Colonic mucosa (tissue), 4 donors: ENCODE measurements at regions not wholly inside any gene's neighbourhood (a gene's known extent, or its start where the extent isn't known, plus 50 kb on each side); places are given as distances from the start of the nearest gene placed in this dataset.

Experiments
- DNase-seq: peaks from one replicate; pipeline ENCODE4 v3.0.0-alpha.2; 2020
- H3K27ac ChIP-seq: fragments of 200-600 bp; one replicate; pipeline ENCODE4 v1.8.0; 2021
- H3K27me3 ChIP-seq: fragments of 200-600 bp; one replicate; pipeline ENCODE4 v1.8.0; 2021
- H3K36me3 ChIP-seq: fragments of 200-600 bp; one replicate; pipeline ENCODE4 v1.8.0; 2021
- H3K4me1 ChIP-seq: fragments of 200-600 bp; one replicate; pipeline ENCODE4 v1.8.0; 2021; ENCODE audit warnings: mild to moderate bottlenecking
- H3K4me3 ChIP-seq: fragments of 200-600 bp; one replicate; pipeline ENCODE4 v1.8.0; 2021
- H3K9ac ChIP-seq, 2 donors: one replicate each; pipeline ENCODE4 v1.7.0; 2013; ENCODE audit warnings: control low read depth in 2 of 2, low read depth in 2 of 2, low read length in 2 of 2
- H3K9me3 ChIP-seq: fragments of 200-600 bp; one replicate; pipeline ENCODE4 v1.8.0; 2021
- intact Hi-C: fragments of 100-400 bp; cut with DNase I; formaldehyde crosslinking; loops from one replicate; pipeline ENCODE4 v1.14.1; 2022
- TF ChIP-seq, protein P1 (sequence below): fragments of 200-600 bp; IDR thresholded peaks from one replicate; pipeline ENCODE4 v1.8.0; 2022; ENCODE audit warnings: antibody characterized with exemption, mild to moderate bottlenecking
- donor health status: healthy.
- donor health status: DM: no; HTN: no; CAD: no.
- donor health status: DM: no; HTN: no; CAD: no.

DNA sequence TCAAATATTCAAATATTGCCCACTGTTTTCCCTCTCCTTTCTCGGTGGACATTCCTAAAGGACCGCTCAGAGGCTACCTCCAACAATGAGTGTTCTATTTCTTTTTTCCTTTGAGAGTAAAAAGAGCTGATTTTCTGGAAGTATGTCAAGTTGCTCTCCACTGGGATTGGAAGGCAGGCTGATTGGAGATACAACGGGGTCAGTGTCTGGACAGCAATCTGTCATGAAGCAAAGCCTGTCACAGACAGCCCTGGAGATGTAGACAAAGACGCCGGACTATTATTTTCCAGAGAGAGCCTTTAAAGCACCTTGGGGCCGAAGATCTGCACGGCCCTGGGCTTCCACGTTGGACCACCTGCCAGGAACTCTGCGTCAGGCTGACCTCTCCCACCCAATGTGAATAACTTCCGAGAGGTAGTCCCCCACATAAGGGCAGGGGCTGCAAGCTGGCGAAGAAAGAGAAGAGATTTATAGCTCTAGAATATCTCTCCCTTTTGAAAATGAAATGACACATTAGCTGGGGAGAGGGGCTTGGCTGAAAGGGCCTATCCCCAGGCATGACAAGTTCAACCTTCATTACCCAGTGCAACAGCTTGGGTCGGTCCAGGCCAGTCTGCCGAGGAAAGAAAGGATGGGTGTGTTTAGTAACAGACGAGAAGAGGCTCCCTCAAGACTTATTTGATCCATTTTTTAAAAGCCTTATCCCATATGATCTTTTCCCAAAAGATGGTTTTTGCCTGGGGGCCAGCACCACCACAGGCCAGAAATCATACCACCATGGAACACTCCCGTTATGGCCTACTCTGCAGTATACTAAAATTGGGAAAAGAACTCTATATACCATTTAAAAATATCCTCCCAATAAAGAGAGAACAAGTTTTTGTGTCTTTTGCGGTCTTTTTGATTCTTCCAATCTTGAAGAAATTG is 131.1 kb downstream of the OLIG3 start:
- Histone ChIP-seq H3K9me3 (no peaks in the 10 kb centered on the region), H3K9ac (no peak overlapping the region), H3K27ac (no peak overlapping the region), H3K36me3 (no peaks in the 10 kb centered on the region), H3K4me1 (no peaks in the 10 kb centered on the region), H3K27me3 (no peaks in the 10 kb centered on the region), H3K4me3 (no peak overlapping the region)
- no peak for DNase-seq
- TF ChIP-seq, protein P1, sequence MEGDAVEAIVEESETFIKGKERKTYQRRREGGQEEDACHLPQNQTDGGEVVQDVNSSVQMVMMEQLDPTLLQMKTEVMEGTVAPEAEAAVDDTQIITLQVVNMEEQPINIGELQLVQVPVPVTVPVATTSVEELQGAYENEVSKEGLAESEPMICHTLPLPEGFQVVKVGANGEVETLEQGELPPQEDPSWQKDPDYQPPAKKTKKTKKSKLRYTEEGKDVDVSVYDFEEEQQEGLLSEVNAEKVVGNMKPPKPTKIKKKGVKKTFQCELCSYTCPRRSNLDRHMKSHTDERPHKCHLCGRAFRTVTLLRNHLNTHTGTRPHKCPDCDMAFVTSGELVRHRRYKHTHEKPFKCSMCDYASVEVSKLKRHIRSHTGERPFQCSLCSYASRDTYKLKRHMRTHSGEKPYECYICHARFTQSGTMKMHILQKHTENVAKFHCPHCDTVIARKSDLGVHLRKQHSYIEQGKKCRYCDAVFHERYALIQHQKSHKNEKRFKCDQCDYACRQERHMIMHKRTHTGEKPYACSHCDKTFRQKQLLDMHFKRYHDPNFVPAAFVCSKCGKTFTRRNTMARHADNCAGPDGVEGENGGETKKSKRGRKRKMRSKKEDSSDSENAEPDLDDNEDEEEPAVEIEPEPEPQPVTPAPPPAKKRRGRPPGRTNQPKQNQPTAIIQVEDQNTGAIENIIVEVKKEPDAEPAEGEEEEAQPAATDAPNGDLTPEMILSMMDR, result no peak
- intact Hi-C loops, result no loop called here

DNA sequence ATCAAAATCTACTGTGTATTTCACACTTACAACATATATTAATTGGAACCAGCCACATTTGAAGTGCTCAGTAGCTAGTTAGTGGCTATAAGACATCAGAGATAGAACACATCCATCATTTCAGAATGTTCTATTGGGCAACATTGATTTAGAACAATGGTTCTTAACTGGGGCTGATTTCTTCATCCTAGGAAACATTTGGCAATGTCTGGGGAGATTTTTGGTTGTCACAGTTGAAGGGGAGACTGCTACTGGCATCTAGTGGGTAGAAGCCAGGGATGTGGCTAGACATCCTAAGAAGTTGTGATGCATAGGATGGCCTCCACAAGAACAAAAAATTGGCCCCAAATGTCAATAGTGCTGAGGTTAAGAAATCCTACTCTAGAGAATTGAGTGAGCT is 132.5 kb downstream of the OLIG3 start:
- no peaks in the 10 kb centered on the region for H3K27me3 ChIP-seq
- H3K4me1 ChIP-seq, result no peaks in the 10 kb centered on the region
- intact Hi-C loops, result no loop called here
- TF ChIP-seq, protein P1, result no peak
- DNase-seq, result no peak
- no peak overlapping the region for H3K27ac ChIP-seq
- H3K36me3 ChIP-seq, result no peaks in the 10 kb centered on the region
- H3K9ac ChIP-seq, result no peak overlapping the region
- no peaks in the 10 kb centered on the region for H3K9me3 ChIP-seq
- no peak overlapping the region for H3K4me3 ChIP-seq

DNA sequence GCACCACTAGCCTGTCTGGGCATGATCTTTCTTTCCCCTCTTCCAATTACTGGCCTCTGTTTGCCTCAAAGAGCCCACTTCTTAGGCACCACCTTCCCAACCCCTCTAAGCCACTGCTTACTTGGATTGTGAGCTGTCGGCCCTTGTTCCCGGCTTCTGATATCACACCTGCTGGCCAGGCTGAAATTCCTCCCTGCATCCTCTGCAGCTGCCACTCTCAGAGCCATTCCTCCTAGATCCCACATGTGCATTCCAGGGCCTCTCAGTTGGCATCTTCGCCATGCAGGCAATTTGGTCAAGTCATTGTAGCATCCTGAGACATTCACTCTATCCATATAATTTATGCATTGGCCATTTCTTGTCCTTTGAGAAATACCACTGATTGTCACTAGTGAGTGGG is 135.9 kb downstream of the OLIG3 start:
- Histone ChIP-seq H3K27me3 (no peaks in the 10 kb centered on the region), H3K36me3 (no peaks in the 10 kb centered on the region), H3K9ac (no peak overlapping the region), H3K4me3 (no peak overlapping the region), H3K4me1 (no peaks in the 10 kb centered on the region), H3K27ac (no peak overlapping the region), H3K9me3 (no peaks in the 10 kb centered on the region)
- TF ChIP-seq, protein P1, result no peak
- intact Hi-C loops, result no loop called here
- no peak for DNase-seq

DNA sequence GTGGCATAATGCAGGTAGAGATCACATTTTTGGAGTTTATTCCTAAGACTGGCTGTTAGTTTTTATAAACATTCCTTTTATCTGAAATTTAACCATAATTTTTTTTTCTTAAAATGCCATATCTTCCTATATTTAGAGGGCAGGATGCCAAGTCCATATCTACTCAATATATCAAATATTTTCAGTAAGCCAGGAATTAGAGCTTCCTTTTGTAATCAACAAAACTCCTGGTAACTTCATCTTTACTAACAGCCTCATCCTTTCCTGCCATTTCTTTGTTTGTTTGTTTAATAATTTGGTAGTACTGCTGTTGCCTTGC is 136.3 kb downstream of the OLIG3 start:
- Histone ChIP-seq H3K27ac (no peak overlapping the region), H3K9ac (no peak overlapping the region)
- intact Hi-C loops, result no loop called here

DNA sequence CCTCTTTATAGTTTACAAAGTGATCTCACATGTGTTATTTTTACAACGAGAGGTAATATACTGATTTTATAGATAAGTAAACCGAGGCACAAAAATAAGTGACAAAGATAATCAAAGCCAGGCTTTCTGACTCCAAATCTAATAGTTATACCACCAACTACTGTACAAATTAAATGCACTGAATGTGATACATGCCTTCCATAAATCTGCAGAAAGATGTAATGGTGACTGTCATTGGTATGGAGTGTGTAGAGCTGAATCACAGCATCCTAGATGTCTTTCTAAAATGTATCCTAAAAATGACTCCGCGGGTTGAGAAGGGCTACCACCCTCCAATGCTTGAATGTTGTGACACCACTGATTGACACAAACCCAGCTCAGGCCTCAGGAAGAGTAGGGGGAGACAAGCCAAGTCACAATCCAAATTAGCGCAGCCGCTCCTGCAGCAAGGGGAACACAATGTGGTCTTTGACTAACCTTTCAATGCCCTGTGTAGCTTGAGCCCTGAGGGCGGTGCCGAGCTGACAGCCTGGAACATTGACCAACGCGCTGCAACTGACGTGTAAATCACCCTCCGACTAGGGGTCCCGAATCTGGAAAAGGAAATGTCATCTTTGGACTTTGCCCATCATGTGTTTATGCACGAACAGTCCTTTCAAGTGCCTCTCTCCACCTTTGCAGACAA is 136.8 kb downstream of the OLIG3 start:
- no peaks in the 10 kb centered on the region for H3K4me1 ChIP-seq
- H3K27ac ChIP-seq, result no peak overlapping the region
- intact Hi-C loops, result no loop called here
- DNase-seq, result no peak
- H3K9ac ChIP-seq, result no peak overlapping the region
- no peaks in the 10 kb centered on the region for H3K27me3 ChIP-seq
- no peak overlapping the region for H3K4me3 ChIP-seq
- H3K36me3 ChIP-seq, result no peaks in the 10 kb centered on the region
- TF ChIP-seq, protein P1, result no peak
- H3K9me3 ChIP-seq, result no peaks in the 10 kb centered on the region

More for the DNA sequence above, 136.3 kb downstream of the OLIG3 start:
- H3K4me1 ChIP-seq, result no peaks in the 10 kb centered on the region
- no peak for DNase-seq
- TF ChIP-seq, protein P1, result no peak
- H3K4me3 ChIP-seq, result no peak overlapping the region
- H3K27me3 ChIP-seq, result no peaks in the 10 kb centered on the region
- H3K9me3 ChIP-seq, result no peaks in the 10 kb centered on the region
- H3K36me3 ChIP-seq, result no peaks in the 10 kb centered on the region
